MM.1S (cell line): ENCODE measurements at regions not wholly inside any gene's neighbourhood (a gene's known extent, or its start where the extent isn't known, plus 50 kb on each side); places are given as distances from the start of the nearest gene placed in this dataset.

Experiments
- CTCF ChIP-seq: fragments of 300-600 bp; sonication (generic); IDR thresholded peaks from 2 replicates; pipeline ENCODE4 v1.5.1; 2016; ENCODE audit warnings: antibody characterized with exemption, low read length, mixed read lengths
- EZH2 ChIP-seq: fragments of 300-600 bp; sonication (generic); optimal IDR thresholded peaks from 2 replicates; pipeline ENCODE3; 2017; ENCODE audit warnings: low read depth, mild to moderate bottlenecking, antibody characterized with exemption, low read length, mixed read lengths
- EZH2phosphoT487 ChIP-seq: fragments of 300-600 bp; sonication (generic); IDR thresholded peaks from 2 replicates; pipeline ENCODE4 v1.6.1; 2018; ENCODE audit warnings: antibody characterized with exemption, low read length

- TF ChIP-seq CTCF (no peak), EZH2 (no peak), EZH2phosphoT487 (no peak)
Observed at GRCh38 chr16:80175011-80175410, 365.8 kb upstream of the DYNLRB2 start.
